HepG2 (cell line): ENCODE measurements at regions not wholly inside any gene's neighbourhood (a gene's known extent, or its start where the extent isn't known, plus 50 kb on each side); places are given as distances from the start of the nearest gene placed in this dataset.
A peak's percentile ranks its signal among the peaks of the same experiment; 100 is the strongest.

Experiments used
- CERS6 ChIP-seq: sonication (generic); formaldehyde crosslinking; IDR thresholded peaks from 2 replicates; pipeline ENCODE4 v1.5.0; 2020; ENCODE audit warnings: missing genetic modification reagents
- CTCF ChIP-seq: sonication (generic); formaldehyde crosslinking; IDR thresholded peaks from 2 replicates; pipeline ENCODE4 v1.5.0; 2020; ENCODE audit warnings: mild to moderate bottlenecking, missing genetic modification reagents, moderate library complexity
- EEA1 ChIP-seq: sonication (generic); formaldehyde crosslinking; IDR thresholded peaks from 2 replicates; pipeline ENCODE4 v1.5.1; 2020; ENCODE audit warnings: mild to moderate bottlenecking, missing genetic modification reagents, borderline replicate concordance
- FUBP1 ChIP-seq: sonication (generic); formaldehyde crosslinking; IDR thresholded peaks from 2 replicates; pipeline ENCODE4 v1.5.1; 2020; ENCODE audit warnings: missing genetic modification reagents, mild to moderate bottlenecking, borderline replicate concordance
- GABPA ChIP-seq, 2 experiments: IDR thresholded peaks; 2 replicates each; pipeline ENCODE4 v1.6.1; 2011 to 2016; ENCODE audit warnings: low read depth in 2 of 2, low read length in 1 of 2, missing biosample characterization in 1 of 2, missing genetic modification characterization in 1 of 2
- KDM1A ChIP-seq: IDR thresholded peaks from 2 replicates; pipeline ENCODE4 v1.6.1; 2016; ENCODE audit warnings: missing compliant biosample characterization
- LRRFIP1 ChIP-seq: sonication (generic); formaldehyde crosslinking; conservative IDR thresholded peaks from 2 replicates; pipeline ENCODE4 v1.4.0; 2020; ENCODE audit warnings: missing genetic modification reagents
- NPAS2 ChIP-seq: sonication (generic); formaldehyde crosslinking; IDR thresholded peaks from 2 replicates; pipeline ENCODE4 v1.8.0; 2022; ENCODE audit warnings: mild to moderate bottlenecking, missing genetic modification reagents, borderline replicate concordance
- PREB ChIP-seq: sonication (generic); formaldehyde crosslinking; IDR thresholded peaks from 2 replicates; pipeline ENCODE4 v1.4.0; 2020; ENCODE audit warnings: missing genetic modification reagents
- REXO4 ChIP-seq: sonication (generic); formaldehyde crosslinking; IDR thresholded peaks from 2 replicates; pipeline ENCODE4 v1.8.0; 2022; ENCODE audit warnings: missing genetic modification reagents, mild to moderate bottlenecking, borderline replicate concordance
- UBTF ChIP-seq: sonication (generic); formaldehyde crosslinking; IDR thresholded peaks from 2 replicates; pipeline ENCODE4 v1.4.0; 2020; ENCODE audit warnings: mild to moderate bottlenecking, missing genetic modification reagents
- YEATS2 ChIP-seq: sonication (generic); formaldehyde crosslinking; IDR thresholded peaks from 2 replicates; pipeline ENCODE4 v1.4.0; 2020; ENCODE audit warnings: missing genetic modification reagents, borderline replicate concordance
- ZNF704 ChIP-seq: sonication (generic); formaldehyde crosslinking; IDR thresholded peaks from 2 replicates; pipeline ENCODE4 v1.8.1; 2023; ENCODE audit warnings: mild to moderate bottlenecking, inconsistent platforms, moderate library complexity, missing genetic modification reagents, borderline replicate concordance

GRCh38 chr20:4592316-4593148, 93.7 kb upstream of the PRNP start (continued):
- no peak for TF ChIP-seq GABPA (IDR thresholded peaks at IDR 0.05; ENCODE audit: low read depth, low read length)
- no peak for TF ChIP-seq GABPA (CRISPR knock-in tag; IDR thresholded peaks at IDR 0.05; ENCODE audit: low read depth)
- TF ChIP-seq NPAS2 (CRISPR knock-in tag): no peak
- no peak for TF ChIP-seq KDM1A (CRISPR knock-in tag)
- TF ChIP-seq CERS6 (CRISPR knock-in tag): no peak; the same call in 1 of the 2 replicates
- TF ChIP-seq FUBP1 (CRISPR knock-in tag): no peak
- no peak for TF ChIP-seq YEATS2 (CRISPR knock-in tag)
- no peak for TF ChIP-seq REXO4 (CRISPR knock-in tag)
- no peak; the same call in 1 of the 2 replicates for TF ChIP-seq ZNF704 (CRISPR knock-in tag)
- no peak for TF ChIP-seq EEA1
- TF ChIP-seq UBTF (CRISPR knock-in tag): peak; percentile 68; the same call in 1 of the 2 replicates
- no peak for TF ChIP-seq LRRFIP1 (CRISPR knock-in tag)
- no peak for TF ChIP-seq PREB (CRISPR knock-in tag)
- peak; percentile 96 for TF ChIP-seq CTCF (CRISPR knock-in tag)
